K562 (cell line): ENCODE measurements at regions not wholly inside any gene's neighbourhood (a gene's known extent, or its start where the extent isn't known, plus 50 kb on each side); places are given as distances from the start of the nearest gene placed in this dataset.

Source experiments
- ATAC-seq: fragments of 200-7000 bp; cut with Tn5 transposase; 3 replicates; pipeline ENCODE4 v1.9.1; 2020; ENCODE audit warnings: moderate library complexity
- BruUV-seq: library from RNA; stranded (reverse); fragments of 400-500 nt; replicated peaks from 2 replicates; lab custom pipeline; 2021; lab: Mats Ljungman, UMichigan
- CTCF ChIA-PET: fragments of 300-600 bp; formaldehyde crosslinking; extraction: SDS; loops from one replicate; lab custom pipeline; 2021; ENCODE audit warnings: low intra/inter-chr PET ratio; lab: Yijun Ruan, JAX
- POLR2A ChIA-PET: fragments of 300-600, 350-650 bp; sonication (Branson Sonifier 250); formaldehyde crosslinking; extraction: SDS; loops from one replicate; lab custom pipeline; 2021; ENCODE audit warnings: antibody characterized with exemption, inconsistent platforms; lab: Yijun Ruan, JAX
- DNase-seq, 4 experiments: peaks; one replicate each; pipeline versions ENCODE4 v3.0.0 to v3.0.0-alpha.2; 2011 to 2018; ENCODE audit warnings: low spot score in 3 of 4, mixed read lengths in 3 of 4; ENCODE audit errors: extremely low read depth in 1 of 4
- FAIRE-seq: peaks from 2 replicates; lab custom pipeline; 2011; peaks lifted over from hg19 to GRCh38; lab: Jason Lieb, UNC
- H2AFZ ChIP-seq: 2 replicates; pipeline ENCODE4 v1.6.0; 2011; ENCODE audit warnings: low read depth, low read length, control low read depth, inconsistent platforms
- H3K27ac ChIP-seq: fragments of 200-600 bp; 3 replicates; pipeline ENCODE4 v1.8.0; 2011; ENCODE audit warnings: low read depth, mild to moderate bottlenecking, control low read depth, inconsistent platforms, low read length, moderate library complexity, mixed read lengths; ENCODE audit errors: extremely low read depth
- H3K27me3 ChIP-seq, 2 experiments: fragments of 300-600 bp in 1 of 2; 2 replicates in 1 of 2; 3 replicates in 1 of 2; pipeline versions ENCODE4 v1.6.0 to v1.8.0; 2011; ENCODE audit warnings: inconsistent platforms in 2 of 2, low read length in 2 of 2, mild to moderate bottlenecking in 1 of 2, mixed read lengths in 1 of 2, moderate library complexity in 1 of 2; ENCODE audit not compliant: control insufficient read depth in 2 of 2, insufficient read depth in 2 of 2
- H3K36me3 ChIP-seq: fragments of 300-600 bp; 3 replicates; pipeline ENCODE4 v1.8.0; 2011; ENCODE audit warnings: mild to moderate bottlenecking, low read length, inconsistent platforms; ENCODE audit not compliant: control insufficient read depth, insufficient read depth
- H3K4me1 ChIP-seq, 2 experiments: fragments of 200-600 bp in 1 of 2; replicated peaks in 1 of 2; 2 replicates in 1 of 2; 3 replicates in 1 of 2; pipeline versions ENCODE4 v1.5.1 to v1.8.0; 2011; ENCODE audit warnings: inconsistent platforms in 2 of 2, low read length in 2 of 2, mild to moderate bottlenecking in 1 of 2, mixed read lengths in 1 of 2, moderate library complexity in 1 of 2; ENCODE audit not compliant: control insufficient read depth in 2 of 2, insufficient read depth in 2 of 2
- H3K4me2 ChIP-seq: 2 replicates; pipeline ENCODE4 v1.6.1; 2011; ENCODE audit warnings: low read length, control low read depth, inconsistent platforms, mixed read lengths; ENCODE audit not compliant: insufficient read depth
- H3K4me3 ChIP-seq: fragments of 200-600 bp; sonication (generic), shearing (Covaris generic); 2 replicates; pipeline ENCODE4 v1.5.1; 2016; ENCODE audit warnings: control low read depth, inconsistent platforms
- H3K79me2 ChIP-seq: fragments of 200-600 bp; 3 replicates; pipeline ENCODE4 v1.8.0; 2011; ENCODE audit warnings: low read length, inconsistent platforms; ENCODE audit not compliant: control insufficient read depth, insufficient read depth
- H3K9ac ChIP-seq, 2 experiments: 2 replicates each; pipeline versions ENCODE4 v1.6.0 to v1.6.1; 2011; ENCODE audit warnings: low read depth in 2 of 2, low read length in 2 of 2, control low read depth in 1 of 2, inconsistent platforms in 1 of 2, mild to moderate bottlenecking in 1 of 2, mixed read lengths in 1 of 2; ENCODE audit not compliant: insufficient read depth in 1 of 2
- H3K9me1 ChIP-seq: one replicate; pipeline ENCODE4 v1.6.0; 2011; ENCODE audit warnings: inconsistent platforms, mild to moderate bottlenecking, low read length, moderate library complexity; ENCODE audit not compliant: control insufficient read depth, insufficient read depth
- H3K9me3 ChIP-seq: replicated peaks from 2 replicates; pipeline ENCODE4 v1.5.1; 2011; ENCODE audit warnings: low read depth, low read length, inconsistent platforms; ENCODE audit not compliant: control insufficient read depth, insufficient read depth
- H4K20me1 ChIP-seq: replicated peaks from 2 replicates; pipeline ENCODE4 v1.6.1; 2011; ENCODE audit warnings: low read length, inconsistent platforms, mixed read lengths; ENCODE audit not compliant: control insufficient read depth, insufficient read depth
- BDP1 ChIP-seq: IDR thresholded peaks from 3 replicates; pipeline ENCODE4 v1.6.1; 2011; ENCODE audit not compliant: insufficient read length, insufficient read depth
- HNRNPUL1 ChIP-seq: fragments of 200-400 bp; formaldehyde crosslinking; IDR thresholded peaks from 2 replicates; pipeline ENCODE4 v1.6.1; 2017; ENCODE audit warnings: low read length
- KDM5B ChIP-seq: fragments of 200-600 bp; sonication (generic); IDR thresholded peaks from 2 replicates; pipeline ENCODE4 v1.6.1; 2012; ENCODE audit warnings: low read depth, mild to moderate bottlenecking, moderate library complexity, low read length, control low read depth, inconsistent platforms; ENCODE audit not compliant: insufficient replicate concordance
- SIN3A ChIP-seq, 2 experiments: fragments of 150-350 bp in 1 of 2; IDR thresholded peaks; 2 replicates each; pipeline ENCODE4 v1.6.1; 2011 to 2016; ENCODE audit warnings: borderline replicate concordance in 2 of 2, low read depth in 2 of 2, low read length in 2 of 2, mild to moderate bottlenecking in 2 of 2, moderate library complexity in 2 of 2; ENCODE audit not compliant: control insufficient read depth in 1 of 2
- SMAD4 ChIP-seq: fragments of 250-450 bp; sonication (Bioruptor Pico); conservative IDR thresholded peaks from 2 replicates; pipeline ENCODE4 v1.8.0; 2021; ENCODE audit warnings: inconsistent platforms, mild to moderate bottlenecking, moderate library complexity
- TAF1 ChIP-seq: IDR thresholded peaks from 2 replicates; pipeline ENCODE4 v1.6.1; 2011; ENCODE audit warnings: mild to moderate bottlenecking, low read length, moderate library complexity; ENCODE audit not compliant: insufficient read depth, control insufficient read depth, severe bottlenecking; ENCODE audit errors: extremely low read depth
- TBL1XR1 ChIP-seq, 2 experiments: IDR thresholded peaks; 2 replicates each; pipeline ENCODE4 v1.6.1; 2012; ENCODE audit warnings: improper control_type of control experiment in 2 of 2, low read length in 2 of 2, mild to moderate bottlenecking in 1 of 2
- ZFPM2 ChIP-seq: fragments of 250-450 bp; sonication (Bioruptor Pico); IDR thresholded peaks from 2 replicates; pipeline ENCODE4 v1.5.1; 2022; ENCODE audit warnings: mild to moderate bottlenecking
- ZKSCAN3 ChIP-seq: fragments of 250-450 bp; sonication (Bioruptor Pico); IDR thresholded peaks from 2 replicates; pipeline ENCODE4 v1.4.0; 2020
- ZNF584 ChIP-seq: fragments of 200-800 bp; sonication (Bioruptor generic); IDR thresholded peaks from 2 replicates; pipeline ENCODE4 v1.6.1; 2016; ENCODE audit warnings: low read depth, mild to moderate bottlenecking, missing genetic modification characterization, missing compliant biosample characterization
- ZNF778 ChIP-seq: fragments of 450-650 bp; formaldehyde crosslinking; IDR thresholded peaks from 2 replicates; pipeline ENCODE4 v1.4.0; 2020; ENCODE audit warnings: mild to moderate bottlenecking, moderate library complexity
- WGBS: fragments of 100-300 bp; shearing (Covaris generic); methylation state at CpG from one replicate; pipeline ENCODE4 v1.1.6; 2016; ENCODE audit warnings: low coverage, mixed read lengths; ENCODE audit not compliant: insufficient coverage; ENCODE audit errors: missing lambda C conversion rate; 5-methylcytosine and 5-hydroxymethylcytosine counted together
- in situ Hi-C: fragments of 300-500 bp; cut with MboI; formaldehyde crosslinking; loops from 4 replicates; pipeline ENCODE4 v1.15.0; 2018; ENCODE audit warnings: inconsistent platforms, mixed read lengths
- intact Hi-C: fragments of 100-400 bp; cut with micrococcal nuclease; formaldehyde crosslinking; loops from 2 replicates; pipeline ENCODE4 v1.14.2; 2022
- TF ChIP-seq, protein P1 (sequence below): fragments of 450-650 bp; IDR thresholded peaks from 2 replicates; pipeline ENCODE4 v1.6.1; 2018; ENCODE audit warnings: mild to moderate bottlenecking, low read depth; ENCODE audit not compliant: partially characterized antibody
- TF ChIP-seq, protein P2 (sequence below): fragments of 200-400 bp; formaldehyde crosslinking; IDR thresholded peaks from 2 replicates; pipeline ENCODE4 v1.6.1; 2017; ENCODE audit warnings: mild to moderate bottlenecking, low read depth, low read length, moderate library complexity
- TF ChIP-seq, protein P3 (sequence below), 2 experiments: fragments of 450-650 bp in 1 of 2; sonication (generic) in 1 of 2; formaldehyde crosslinking; conservative IDR thresholded peaks; 2 replicates each; pipeline versions ENCODE4 v1.4.0 to v1.8.1; 2020 to 2022; ENCODE audit warnings: mild to moderate bottlenecking in 1 of 2, missing genetic modification reagents in 1 of 2
- TF ChIP-seq, protein P4 (sequence below): sonication (generic); formaldehyde crosslinking; IDR thresholded peaks from 2 replicates; pipeline ENCODE4 v1.8.0; 2022; ENCODE audit warnings: missing genetic modification reagents, mild to moderate bottlenecking, borderline replicate concordance

DNA sequence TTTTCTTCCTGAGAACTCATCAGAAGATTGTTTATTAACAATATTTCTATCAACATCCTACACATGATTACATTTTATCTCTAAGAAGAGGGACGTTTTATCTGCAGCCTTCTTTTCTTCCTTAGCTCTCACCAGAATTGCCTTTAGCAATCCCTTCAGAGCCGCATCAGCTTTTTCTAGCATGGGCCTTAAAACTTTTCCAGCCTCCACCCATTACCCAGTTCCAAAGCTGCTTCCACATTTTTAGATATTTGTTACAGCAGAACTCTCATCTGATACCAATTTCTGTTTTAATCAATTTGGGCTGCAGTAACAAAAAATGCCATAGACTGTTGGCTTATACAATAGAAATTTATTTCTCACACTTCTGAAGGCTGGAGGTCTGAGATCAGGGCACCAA, 281.5 kb downstream of the THBS2 start (continued):
- TF ChIP-seq, protein P1, sequence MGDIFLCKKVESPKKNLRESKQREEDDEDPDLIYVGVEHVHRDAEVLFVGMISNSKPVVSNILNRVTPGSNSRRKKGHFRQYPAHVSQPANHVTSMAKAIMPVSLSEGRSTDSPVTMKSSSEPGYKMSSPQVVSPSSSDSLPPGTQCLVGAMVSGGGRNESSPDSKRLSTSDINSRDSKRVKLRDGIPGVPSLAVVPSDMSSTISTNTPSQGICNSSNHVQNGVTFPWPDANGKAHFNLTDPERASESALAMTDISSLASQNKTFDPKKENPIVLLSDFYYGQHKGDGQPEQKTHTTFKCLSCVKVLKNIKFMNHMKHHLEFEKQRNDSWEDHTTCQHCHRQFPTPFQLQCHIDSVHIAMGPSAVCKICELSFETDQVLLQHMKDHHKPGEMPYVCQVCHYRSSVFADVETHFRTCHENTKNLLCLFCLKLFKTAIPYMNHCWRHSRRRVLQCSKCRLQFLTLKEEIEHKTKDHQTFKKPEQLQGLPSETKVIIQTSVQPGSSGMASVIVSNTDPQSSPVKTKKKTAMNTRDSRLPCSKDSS, result no peak
- TF ChIP-seq, protein P2, sequence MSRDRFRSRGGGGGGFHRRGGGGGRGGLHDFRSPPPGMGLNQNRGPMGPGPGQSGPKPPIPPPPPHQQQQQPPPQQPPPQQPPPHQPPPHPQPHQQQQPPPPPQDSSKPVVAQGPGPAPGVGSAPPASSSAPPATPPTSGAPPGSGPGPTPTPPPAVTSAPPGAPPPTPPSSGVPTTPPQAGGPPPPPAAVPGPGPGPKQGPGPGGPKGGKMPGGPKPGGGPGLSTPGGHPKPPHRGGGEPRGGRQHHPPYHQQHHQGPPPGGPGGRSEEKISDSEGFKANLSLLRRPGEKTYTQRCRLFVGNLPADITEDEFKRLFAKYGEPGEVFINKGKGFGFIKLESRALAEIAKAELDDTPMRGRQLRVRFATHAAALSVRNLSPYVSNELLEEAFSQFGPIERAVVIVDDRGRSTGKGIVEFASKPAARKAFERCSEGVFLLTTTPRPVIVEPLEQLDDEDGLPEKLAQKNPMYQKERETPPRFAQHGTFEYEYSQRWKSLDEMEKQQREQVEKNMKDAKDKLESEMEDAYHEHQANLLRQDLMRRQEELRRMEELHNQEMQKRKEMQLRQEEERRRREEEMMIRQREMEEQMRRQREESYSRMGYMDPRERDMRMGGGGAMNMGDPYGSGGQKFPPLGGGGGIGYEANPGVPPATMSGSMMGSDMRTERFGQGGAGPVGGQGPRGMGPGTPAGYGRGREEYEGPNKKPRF, result no peak
- TF ChIP-seq, protein P3, sequence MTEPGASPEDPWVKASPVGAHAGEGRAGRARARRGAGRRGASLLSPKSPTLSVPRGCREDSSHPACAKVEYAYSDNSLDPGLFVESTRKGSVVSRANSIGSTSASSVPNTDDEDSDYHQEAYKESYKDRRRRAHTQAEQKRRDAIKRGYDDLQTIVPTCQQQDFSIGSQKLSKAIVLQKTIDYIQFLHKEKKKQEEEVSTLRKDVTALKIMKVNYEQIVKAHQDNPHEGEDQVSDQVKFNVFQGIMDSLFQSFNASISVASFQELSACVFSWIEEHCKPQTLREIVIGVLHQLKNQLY (CRISPR knock-in tag; conservative IDR thresholded peaks at IDR 0.05), result no peak
- TF ChIP-seq TAF1 (no peak), TBL1XR1 (IDR thresholded peaks at IDR 0.05; ENCODE audit: low read length in 2 of 2) (no peak)

DNA sequence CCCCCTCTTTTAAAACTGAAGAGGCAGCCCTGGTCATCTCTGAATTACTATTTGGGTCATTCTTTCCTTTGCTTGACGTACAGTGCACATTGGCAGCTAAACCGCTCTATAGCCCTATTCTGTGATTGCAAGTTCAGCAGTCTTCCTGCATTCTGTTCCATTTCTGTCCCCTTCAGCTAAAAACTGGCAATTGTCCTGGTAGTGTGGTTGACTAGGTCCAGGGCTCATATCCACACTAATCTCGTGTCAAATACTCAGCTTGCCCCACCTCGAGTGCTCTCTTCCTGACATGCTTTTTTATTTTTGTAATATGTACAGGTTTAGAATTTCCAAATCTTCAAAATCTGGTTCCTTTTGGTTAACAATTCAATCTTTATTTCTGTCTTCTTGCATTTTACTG, 282.1 kb downstream of the THBS2 start:
- ChIA-PET POLR2A (interaction anchor here (0.9 to 3.6 kb wide), 2 partner anchors 9 to 11 kb away, joined by 3 to 9 read pairs; no protein-coding TSS in a partner anchor), CTCF (no interaction called here)
- in situ Hi-C loops, result no loop called here
- Histone ChIP-seq H2AFZ (no peak overlapping the region), H3K9me3 (no peaks in the 10 kb centered on the region), H3K36me3 (no peaks in the 10 kb centered on the region), H3K79me2 (no peaks in the 10 kb centered on the region), H3K4me2 (no peak overlapping the region), H3K9me1 (no peaks in the 10 kb centered on the region), H3K27ac (no peak overlapping the region), H3K4me1 (no peaks in the 10 kb centered on the region), H3K27me3 (no peaks in the 10 kb centered on the region), H4K20me1 (no peaks in the 10 kb centered on the region), H3K4me3 (no peak overlapping the region), H3K9ac (no peak overlapping the region)
- ATAC-seq, result no peak
- FAIRE-seq, result no peak
- intact Hi-C loops, result no loop called here
- no peak for DNase-seq
- TF ChIP-seq ZNF584 (CRISPR knock-in tag) (no peak), ZKSCAN3 (no peak), ZFPM2 (no peak), SMAD4 (no peak), ZNF778 (CRISPR knock-in tag) (no peak), KDM5B (no peak), HNRNPUL1 (no peak), SIN3A (IDR thresholded peaks at IDR 0.05; ENCODE audit: borderline replicate concordance in 2 of 2, control insufficient read depth in 1 of 2, low read depth in 2 of 2, low read length in 2 of 2) (no peak), BDP1 (no peak)
- TF ChIP-seq, protein P4, sequence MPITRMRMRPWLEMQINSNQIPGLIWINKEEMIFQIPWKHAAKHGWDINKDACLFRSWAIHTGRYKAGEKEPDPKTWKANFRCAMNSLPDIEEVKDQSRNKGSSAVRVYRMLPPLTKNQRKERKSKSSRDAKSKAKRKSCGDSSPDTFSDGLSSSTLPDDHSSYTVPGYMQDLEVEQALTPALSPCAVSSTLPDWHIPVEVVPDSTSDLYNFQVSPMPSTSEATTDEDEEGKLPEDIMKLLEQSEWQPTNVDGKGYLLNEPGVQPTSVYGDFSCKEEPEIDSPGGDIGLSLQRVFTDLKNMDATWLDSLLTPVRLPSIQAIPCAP (CRISPR knock-in tag), result no peak
- BruUV-seq, result no TSS peak
- 0% methylated on average over 4 of the region's 4 CpGs for WGBS
